ENCODE measurements at regions not wholly inside any gene's neighbourhood (a gene's known extent, or its start where the extent isn't known, plus 50 kb on each side); places are given as distances from the start of the nearest gene placed in this dataset.
"Not testable (repeated sequence)": the region's sequence is repeated elsewhere in the genome, so short reads cannot be mapped to it uniquely, and the experiment has no call there.

DNA sequence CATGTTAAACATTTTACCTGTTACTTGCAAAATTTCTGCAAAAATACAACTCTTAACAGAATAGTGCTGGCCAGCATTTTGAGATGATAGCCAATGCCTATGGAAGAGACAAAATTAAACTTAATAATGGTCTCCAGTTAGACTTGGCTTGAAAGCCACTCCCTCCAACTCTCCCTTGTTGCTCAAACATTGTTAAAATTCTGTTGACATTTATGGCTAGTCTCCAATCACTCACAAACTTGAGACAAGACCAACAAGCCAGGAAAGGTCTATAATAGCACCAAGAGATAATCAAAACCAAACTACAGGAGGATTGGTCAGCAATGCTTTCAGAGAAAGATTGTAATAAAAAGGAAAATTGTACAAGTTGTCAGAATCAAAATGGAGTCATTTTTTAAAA, 770.7 kb upstream of the NXPH2 start:
- no peak for DNase-seq (ENCODE audit: low spot score)

DNA sequence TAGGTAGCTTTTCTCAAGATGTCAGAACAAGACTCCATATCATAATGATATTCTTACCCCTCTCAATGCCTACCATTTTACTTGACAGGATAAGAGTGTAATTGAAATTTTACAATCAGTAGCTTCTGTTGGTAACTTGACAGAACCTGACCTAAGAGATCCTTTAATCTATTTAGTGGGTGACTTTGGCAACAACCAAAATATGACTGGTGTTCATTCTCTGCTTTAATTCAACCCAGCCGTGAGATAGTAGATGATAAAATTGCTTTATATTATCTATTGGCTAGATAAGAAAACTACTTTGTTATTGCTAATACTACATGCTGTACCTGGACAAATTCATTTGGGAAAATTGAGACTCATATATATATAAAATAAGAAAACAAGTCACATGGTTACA, 770.2 kb upstream of the NXPH2 start:
- no peak for DNase-seq (ENCODE audit: low spot score)

DNA sequence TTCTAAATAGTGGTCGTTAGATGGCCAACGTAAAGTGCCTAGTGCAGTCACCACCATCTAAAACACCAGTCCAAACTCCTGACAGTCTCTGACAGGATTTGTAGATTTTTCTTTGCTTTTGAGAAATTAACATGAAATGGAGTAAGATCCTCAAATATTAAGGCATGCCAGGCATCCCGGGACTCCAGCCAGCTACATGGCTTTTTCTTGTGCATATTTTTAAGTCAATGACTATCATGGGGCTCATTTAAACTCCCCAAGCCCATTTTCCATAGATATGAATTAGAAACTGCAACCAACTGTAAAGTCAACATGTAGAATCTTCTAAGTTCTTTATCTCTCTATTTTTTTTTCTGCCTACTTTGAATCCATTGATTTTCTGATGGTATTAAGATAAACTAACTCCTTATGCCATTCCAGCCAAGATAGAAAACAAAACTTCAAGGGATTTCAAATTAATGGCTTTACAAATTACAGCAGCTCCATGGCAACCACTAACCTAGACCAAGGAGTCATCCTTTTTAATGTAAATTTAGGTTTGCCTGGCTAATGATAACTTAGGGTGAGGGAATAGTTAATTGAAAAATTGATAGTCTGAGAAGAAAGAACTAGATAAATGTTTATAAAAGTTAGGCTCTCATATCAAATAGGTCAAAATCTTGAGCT, 764.1 kb upstream of the NXPH2 start:
- no peak for DNase-seq (ENCODE audit: low spot score)

DNA sequence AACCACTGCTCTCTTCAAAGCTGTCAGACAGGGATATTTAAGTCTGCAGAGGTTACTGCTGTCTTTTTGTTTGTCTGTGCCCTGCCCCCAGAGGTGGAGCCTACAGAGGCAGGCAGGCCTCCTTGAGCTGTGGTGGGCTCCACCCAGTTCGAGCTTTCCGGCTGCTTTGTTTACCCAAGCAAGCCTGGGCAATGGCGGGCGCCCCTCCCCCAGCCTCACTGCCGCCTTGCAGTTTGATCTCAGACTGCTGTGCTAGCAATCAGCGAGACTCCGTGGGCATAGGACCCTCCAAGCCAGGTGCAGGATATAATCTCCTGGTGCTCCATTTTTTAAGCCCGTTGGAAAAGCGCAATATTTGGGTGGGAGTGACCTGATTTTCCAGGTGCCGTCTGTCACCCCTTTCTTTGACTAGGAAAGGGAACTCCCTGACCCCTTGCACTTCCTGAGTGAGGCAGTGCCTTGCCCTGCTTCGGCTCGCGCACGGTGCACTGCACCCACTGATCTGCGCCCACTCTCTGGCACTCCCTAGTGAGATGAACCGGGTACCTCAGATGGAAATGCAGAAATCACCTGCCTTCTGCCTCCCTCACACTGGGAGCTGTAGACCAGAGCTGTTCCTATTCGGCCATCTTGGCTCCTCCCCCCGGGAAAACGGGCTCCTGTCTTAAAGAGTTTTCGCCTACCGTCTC, 758.3 kb upstream of the NXPH2 start:
- DNase-seq (ENCODE audit: low spot score): not testable (repeated sequence)

DNA sequence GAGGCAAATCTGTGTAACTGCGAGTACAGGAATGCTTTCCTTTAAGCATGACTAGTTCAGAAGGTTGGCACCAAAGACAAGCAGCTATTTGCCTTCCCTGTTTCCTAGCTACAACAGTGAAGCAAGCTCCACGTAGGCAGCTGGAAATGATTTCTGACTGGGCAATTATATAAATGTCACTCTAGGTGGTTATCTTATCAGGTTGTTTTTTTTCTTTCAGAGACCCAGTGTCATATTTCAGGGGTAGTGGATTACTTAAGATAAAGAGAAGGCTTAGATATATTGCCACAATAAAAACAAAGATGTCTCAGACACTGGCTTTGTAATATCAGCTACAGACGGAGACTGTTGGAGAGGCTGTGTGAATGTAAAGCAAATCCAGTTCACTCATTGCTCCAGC, 748.9 kb upstream of the NXPH2 start:
- no peak for DNase-seq (ENCODE audit: low spot score)

DNA sequence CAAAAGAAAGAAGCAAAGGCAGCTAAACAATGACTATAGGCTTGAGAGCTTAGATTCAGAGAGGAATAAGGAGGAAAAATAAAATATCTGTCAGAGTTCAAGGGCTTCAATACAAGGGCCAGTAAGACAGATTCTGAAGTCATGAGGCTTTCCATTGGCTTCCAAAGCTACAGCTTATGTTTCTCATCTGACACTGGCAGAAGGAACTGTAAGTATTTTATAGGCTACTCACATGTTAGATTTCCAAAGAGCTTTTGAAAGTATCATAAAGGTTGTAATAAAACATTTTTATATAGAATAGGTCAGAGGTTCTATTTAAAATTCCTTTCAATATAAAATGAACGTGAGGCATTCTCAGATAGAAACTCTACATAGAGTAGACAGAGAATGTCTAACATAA, 746.6 kb upstream of the NXPH2 start:
- DNase-seq (ENCODE audit: low spot score): no peak

DNA sequence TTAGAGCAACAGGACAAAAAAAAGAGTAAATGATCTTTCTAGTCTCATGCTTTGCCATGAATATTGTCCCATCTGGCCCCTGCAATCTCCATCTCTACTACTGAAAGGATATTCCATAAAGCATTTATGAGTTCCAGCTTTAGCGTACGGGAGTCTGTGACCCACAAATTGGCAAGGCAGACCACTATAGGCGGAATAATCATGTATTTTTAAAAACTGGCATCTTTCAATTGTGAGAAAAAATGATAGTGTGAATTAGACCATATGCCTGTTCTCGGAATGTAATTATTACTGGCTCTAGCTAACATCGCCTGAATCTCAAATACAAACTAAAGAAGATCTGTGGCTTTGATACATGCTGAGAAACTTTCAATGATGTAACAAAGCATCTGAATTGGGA, 738.1 kb upstream of the NXPH2 start:
- no peak for DNase-seq (ENCODE audit: low spot score)

DNA sequence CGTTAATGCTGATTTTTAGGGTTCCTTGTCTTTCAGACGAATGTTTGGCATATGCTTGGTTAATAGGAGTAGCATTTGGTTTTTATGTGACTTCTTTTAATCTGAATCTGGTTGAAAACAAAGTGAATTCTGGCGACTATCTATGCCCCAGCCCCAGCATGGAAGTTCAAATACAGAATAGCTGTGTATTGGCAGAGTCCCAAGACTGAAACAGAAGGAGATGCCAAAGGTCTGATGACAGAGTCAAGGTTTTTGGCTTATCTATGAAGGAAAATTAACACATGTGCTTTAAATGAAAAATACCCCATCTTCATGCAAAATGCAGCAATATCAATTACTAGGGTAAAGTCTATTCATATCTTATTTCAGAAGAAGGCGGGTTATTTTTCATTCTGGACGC, 734.8 kb upstream of the NXPH2 start:
- DNase-seq (ENCODE audit: low spot score): no peak

DNA sequence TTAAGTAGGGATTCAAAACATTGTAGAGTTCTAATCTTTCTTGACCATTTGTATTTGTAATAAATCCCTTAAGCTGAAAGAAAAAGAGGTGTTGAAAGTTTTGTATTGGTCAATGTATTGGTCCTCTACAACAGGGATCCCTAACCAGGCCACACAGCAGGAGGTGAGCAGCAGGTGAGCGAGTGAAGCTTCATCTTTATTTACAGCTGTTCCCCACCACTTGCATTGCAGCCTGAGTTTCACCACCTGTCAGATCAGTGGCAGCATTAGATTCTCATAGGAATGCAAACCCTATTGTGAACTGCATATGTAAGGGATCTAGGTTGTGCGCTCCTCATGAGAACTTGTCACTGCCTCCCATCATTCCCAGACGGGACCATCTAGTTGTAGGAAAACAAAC, 715.7 kb upstream of the NXPH2 start:
- DNase-seq (ENCODE audit: low spot score): no peak

DNA sequence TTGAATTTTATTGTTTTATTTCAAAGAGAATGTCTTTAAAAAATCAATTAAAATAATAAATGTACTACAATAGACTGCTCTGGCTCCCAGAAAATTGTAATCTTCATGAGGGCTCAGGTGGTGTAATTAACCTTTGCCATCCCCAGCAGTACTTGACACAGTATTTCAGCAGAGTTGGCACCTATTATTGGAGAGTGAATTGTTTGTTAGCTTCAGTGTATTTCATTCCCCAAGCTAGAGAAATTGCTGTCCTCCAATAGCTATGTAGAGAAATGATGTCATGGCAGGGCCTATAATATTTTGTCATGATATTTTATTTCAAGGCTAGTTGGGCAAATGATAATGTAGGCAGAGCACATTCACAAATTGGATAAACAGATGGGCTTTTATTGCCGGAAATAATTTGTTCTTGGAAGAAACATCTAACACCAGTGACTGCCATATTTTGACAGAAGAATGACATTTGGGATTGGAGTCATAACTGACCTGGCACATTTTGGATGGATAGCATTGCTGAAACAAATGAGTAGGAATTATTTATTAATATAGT, 712.0 kb upstream of the NXPH2 start:
- DNase-seq (ENCODE audit: low spot score): no peak

DNA sequence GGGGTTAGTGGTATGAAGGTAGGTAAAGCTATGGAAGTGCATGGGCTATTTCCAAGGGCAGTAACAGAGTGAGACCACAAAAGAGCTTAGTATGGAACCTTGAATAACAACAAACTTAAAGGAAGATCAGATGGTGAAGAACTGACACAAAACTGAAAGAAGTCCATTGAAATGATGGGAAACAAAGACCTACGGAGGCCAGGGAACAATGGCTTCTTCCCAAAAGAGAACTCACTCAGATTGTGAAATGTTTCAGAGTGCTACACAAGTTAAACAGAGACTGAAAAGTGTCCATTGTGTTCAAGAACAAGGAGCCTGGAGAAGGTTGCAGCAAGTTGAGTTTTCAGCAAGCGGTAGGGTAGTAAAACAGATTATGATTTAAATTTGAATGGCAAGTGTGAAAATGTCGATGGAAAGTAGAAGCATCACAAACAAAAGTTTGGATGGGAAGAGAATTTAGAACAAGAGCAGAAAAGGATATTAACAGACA, 700.0 kb upstream of the NXPH2 start:
- no peak for DNase-seq (ENCODE audit: low spot score)

DNA sequence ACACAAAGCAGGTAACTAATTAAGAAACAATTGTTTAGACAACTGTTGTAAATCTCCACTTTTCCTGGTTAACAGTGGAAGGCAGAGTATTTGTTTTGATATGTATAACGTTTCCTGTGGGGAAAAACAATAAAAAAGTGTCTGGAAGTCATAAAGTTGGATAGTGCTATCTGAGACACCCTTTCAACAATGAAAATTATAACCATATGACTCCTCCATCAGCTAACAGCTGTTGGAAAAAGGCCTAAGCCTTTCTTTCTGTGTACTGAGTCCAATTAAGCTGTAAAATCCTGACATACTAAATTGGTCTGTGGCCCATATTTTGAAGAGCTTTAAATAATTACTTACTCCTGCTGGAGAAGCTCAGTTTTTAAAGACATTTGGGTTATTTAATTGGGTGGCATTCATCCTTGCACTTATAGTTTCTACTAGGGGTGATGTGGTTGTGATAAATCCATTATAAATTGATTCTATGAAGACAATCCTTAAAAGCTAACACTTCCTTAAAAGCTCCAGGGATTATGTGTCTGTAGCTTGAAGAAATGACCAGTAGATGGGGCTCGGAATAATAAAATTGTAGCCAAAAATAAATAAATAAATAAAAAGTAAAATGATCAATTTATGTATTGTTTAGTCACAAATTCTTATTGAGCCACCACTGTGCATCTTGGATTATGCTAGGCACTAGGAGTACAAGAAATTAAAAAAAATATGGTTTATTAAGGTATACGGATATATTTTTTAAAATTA, 698.1 kb upstream of the NXPH2 start:
- peak; percentile 15 for DNase-seq (ENCODE audit: low spot score)

DNA sequence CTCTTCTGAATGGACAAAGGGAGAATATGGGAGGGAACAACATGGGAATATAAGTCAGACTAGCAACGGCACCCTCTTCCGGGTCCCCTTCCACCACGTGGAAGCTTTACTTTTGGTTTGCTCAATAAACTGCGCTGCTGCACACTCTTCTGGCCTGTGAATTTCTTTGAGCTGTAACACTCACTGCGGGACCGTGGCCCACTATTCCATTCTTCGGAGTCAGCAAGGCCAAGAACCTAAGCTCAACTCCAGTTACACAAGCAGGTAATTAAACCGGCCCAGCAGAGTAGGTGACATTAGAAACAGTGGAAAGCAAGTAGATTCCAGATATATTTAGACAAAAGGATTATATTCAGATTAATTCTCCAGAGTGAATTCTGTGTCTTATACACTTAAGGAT, 697.4 kb upstream of the NXPH2 start:
- DNase-seq (ENCODE audit: low spot score): no peak

DNA sequence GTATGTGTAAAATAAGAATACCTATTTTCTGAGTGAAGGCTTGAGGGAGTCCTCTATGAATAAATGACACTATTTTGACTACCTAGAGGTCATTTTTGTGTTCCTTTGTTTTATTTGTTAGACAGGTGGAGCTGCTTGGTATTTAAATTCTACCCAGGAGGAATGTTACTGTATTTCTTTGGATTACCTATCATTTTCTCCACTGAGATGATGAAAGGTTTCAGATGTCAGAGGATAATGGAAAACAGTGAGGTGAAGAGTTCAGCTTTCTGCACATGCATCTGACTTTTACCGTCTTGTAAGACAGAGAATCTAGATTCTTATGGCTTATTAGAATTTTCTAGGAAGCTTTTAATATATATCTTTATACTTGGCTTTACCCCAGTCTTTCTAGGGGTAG, 689.8 kb upstream of the NXPH2 start:
- no peak for DNase-seq (ENCODE audit: low spot score)

DNA sequence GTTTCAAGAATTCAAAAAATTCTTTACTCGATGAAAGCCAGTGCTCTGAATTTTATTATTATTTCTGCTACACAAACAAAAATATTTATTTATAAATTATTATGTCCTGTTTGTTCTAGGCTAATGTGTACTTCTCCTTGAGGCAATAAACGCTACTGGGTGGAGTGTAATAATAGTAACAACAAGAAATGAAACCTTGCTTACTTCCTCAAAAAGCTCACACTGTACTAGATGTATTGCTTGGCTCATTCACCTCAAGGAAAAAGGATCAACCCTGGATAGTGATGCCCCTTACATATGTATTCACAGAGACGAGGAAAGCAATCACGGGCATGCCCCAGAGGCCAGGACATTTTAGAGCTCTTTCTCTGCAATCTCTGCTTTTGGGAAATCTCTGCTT, 685.6 kb upstream of the NXPH2 start:
- no peak for DNase-seq (ENCODE audit: low spot score)

DNA sequence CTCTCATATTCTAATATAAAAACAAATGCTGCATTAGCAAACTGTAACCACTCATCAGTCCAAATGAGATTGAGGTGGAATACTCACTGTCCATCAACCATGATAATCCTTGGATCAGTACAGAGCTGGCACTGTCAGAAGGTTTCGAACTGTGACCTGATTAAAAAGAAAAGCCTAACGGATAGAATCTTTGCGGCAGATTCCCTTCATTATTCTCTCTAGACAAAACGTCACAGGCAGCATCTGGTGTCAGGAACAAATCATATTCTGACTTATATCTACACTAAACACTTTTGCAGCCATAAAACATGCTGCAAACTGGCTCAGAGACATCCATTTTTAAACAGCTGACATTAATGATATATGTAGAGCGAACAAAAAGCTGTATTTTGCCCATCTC, 677.7 kb upstream of the NXPH2 start:
- no peak for DNase-seq (ENCODE audit: low spot score)

DNA sequence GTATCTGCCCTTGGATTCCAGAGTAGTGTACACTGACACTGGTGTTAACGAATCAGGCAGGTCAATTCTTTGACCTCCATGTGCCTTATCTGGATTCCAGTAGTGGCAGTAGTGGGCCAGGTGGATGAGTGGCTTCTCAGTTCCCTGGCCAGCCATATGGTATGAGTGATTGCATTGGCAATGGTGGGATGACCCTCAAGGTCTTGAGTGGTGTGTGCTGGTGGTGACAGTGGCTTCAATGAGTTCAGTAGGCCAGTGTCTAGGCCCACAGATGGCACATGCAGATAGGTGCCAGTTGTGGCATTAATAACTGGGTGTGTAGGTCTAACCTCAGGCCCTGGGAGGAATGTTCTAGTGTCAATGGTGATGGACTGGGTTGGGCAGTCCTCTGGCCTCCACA, 674.1 kb upstream of the NXPH2 start:
- no peak for DNase-seq (ENCODE audit: low spot score)

DNA sequence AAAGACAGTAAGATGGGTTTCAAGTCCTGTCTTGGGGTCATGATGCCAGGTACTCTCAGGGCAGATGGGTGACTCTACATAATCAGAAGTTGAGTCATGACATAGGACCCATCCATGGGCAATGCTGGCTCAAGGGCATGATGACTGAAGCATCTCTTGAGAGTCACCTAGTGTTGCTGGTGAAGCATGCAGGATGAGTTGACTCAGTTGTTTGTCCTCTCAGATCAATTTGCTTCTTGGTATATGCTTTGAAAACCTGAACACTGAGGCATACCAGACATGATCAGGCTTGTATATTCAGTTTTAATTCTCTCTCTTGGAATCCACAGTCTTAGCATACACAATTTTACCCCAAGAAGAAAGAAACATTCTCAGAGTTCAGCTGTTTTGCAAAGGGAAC, 658.9 kb upstream of the NXPH2 start:
- DNase-seq (ENCODE audit: low spot score): no peak

DNA sequence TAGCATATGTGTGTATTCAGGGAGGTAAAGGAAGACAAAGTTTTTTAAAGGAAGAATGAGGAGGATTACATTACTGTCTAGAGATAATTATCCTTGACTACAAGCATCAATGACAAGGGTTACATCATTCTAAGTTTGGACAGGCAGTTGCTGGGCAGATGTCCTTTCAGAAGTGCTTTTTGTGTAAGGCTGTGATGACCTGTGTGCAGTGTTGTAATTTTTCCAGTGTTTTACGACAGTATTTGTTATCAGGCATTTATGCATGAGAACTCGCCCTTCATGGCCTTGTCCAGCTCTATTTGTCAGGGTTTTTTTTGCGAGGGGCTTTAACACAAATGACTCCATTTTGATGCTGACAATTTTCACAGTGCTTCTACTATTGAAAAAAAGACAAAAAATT, 658.3 kb upstream of the NXPH2 start:
- DNase-seq (ENCODE audit: low spot score): no peak

DNA sequence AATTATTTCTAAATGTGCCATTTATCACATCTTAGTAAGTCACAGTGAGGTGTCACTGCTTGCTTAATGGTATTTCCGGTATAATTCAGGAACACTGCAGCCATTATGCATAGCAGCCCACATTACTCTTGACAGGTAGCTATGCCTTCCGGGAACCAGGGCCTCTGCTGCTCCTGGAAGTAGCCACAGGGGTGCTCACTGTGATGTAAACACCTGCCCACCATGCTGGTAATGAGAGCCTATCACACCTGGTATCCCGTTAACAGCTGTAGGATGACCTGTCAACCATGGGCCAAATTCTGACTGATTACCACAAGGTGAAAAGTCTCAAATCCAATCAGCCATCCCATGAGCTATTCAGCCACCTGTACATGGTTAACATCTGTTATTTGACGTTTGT, 647.0 kb upstream of the NXPH2 start:
- DNase-seq (ENCODE audit: low spot score): no peak

DNA sequence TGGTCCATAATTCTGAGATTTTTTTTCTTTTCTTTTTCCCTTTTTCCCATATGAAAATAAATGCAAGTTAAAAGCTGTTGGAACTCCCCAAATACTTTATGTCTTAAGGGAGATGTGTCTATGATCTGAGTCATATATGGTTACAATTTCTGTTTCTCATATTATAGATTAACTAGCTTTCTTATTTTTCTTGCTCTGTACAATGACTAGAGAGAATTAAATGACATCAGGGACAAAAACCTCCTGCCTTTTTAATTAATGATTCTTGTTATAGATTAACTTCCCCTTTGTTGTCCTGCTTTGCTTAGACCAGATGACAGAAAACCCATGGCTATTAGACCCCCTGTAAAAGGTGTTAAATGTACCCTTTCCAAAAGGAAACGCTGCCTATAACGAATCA, 643.9 kb upstream of the NXPH2 start:
- no peak for DNase-seq (ENCODE audit: low spot score)

DNA sequence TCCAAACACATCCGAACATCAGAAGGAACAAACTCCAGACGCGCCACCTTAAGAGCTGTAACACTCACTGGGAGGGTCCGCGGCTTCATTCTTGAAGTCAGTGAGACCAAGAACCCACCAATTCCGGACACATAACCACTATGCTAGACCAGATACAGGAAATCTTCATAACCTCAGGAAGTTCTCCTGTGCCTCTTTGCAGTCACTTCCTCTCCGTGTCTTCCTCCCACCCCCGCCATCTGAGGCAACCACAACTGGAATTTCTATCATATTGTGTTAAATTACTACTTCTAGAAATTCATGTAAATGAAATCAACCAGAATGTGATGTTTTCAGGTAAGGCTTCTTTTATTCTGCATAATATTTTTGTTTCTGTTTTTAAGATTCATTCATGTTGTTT, 631.0 kb upstream of the NXPH2 start:
- DNase-seq (ENCODE audit: low spot score): no peak

DNA sequence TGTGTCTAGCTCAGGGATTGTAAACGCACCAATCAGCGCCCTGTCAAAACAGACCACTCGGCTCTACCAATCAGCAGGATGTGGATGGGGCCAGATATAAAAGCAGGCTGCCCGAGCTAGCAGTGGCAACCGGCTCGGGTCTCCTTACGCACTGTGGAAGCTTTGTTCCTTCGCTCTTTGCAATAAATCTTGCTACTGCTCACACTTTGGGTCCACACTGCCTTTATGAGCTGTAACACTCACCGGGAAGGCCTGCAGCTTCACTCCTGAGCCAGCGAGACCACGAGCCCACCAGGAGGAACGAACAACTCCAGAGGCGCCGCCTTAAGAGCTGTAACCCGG, 630.6 kb upstream of the NXPH2 start:
- DNase-seq (ENCODE audit: low spot score): not testable (repeated sequence)
